ENCODE measurements at regions not wholly inside any gene's neighbourhood (a gene's known extent, or its start where the extent isn't known, plus 50 kb on each side); places are given as distances from the start of the nearest gene placed in this dataset.
A peak's percentile ranks its signal among the peaks of the same experiment; 100 is the strongest.

DNA sequence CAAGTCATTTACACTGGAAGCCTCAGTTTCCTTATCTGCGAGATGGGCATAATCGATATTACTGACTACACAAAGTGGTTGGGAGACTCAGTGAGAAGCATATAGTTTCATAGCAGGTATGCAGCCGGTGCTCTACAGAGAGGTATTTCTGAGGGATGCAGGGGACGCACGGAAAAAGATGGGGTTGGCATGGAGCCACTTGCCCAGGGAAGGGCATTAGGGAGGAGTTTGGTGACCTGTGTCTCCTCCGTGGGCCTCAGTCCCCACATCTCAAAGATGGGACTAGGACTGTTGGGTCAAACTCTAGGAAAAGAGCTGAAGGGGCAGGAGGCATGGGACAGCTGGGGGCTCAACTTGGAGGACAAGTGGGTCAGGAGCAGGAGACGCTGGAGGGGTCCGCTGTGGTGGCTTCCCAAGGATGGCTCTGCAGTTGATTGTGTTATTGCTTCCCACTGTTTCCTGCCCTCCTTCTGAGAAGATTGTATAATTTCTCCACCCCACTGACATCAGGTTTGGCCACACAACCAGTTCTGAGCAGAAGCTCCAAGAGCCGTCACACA is 158.6 kb upstream of the ALDH1B1 start:
- TF ChIP-seq, protein P1, sequence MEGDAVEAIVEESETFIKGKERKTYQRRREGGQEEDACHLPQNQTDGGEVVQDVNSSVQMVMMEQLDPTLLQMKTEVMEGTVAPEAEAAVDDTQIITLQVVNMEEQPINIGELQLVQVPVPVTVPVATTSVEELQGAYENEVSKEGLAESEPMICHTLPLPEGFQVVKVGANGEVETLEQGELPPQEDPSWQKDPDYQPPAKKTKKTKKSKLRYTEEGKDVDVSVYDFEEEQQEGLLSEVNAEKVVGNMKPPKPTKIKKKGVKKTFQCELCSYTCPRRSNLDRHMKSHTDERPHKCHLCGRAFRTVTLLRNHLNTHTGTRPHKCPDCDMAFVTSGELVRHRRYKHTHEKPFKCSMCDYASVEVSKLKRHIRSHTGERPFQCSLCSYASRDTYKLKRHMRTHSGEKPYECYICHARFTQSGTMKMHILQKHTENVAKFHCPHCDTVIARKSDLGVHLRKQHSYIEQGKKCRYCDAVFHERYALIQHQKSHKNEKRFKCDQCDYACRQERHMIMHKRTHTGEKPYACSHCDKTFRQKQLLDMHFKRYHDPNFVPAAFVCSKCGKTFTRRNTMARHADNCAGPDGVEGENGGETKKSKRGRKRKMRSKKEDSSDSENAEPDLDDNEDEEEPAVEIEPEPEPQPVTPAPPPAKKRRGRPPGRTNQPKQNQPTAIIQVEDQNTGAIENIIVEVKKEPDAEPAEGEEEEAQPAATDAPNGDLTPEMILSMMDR (conservative IDR thresholded peaks at IDR 0.05), result no peak
- no peak overlapping the region for H3K27ac ChIP-seq

GRCh38 chr9:38233343-38233742 is 159.2 kb upstream of the ALDH1B1 start:
- TF ChIP-seq, protein P1 (conservative IDR thresholded peaks at IDR 0.05), result no peak

GRCh38 chr9:38232895-38233294 is 159.6 kb upstream of the ALDH1B1 start:
- no peak overlapping the region for H3K27ac ChIP-seq
- TF ChIP-seq, protein P1 (conservative IDR thresholded peaks at IDR 0.05), result no peak

More at GRCh38 chr9:38233343-38233742, 159.2 kb upstream of the ALDH1B1 start:
- H3K27ac ChIP-seq, result no peak overlapping the region

DNA sequence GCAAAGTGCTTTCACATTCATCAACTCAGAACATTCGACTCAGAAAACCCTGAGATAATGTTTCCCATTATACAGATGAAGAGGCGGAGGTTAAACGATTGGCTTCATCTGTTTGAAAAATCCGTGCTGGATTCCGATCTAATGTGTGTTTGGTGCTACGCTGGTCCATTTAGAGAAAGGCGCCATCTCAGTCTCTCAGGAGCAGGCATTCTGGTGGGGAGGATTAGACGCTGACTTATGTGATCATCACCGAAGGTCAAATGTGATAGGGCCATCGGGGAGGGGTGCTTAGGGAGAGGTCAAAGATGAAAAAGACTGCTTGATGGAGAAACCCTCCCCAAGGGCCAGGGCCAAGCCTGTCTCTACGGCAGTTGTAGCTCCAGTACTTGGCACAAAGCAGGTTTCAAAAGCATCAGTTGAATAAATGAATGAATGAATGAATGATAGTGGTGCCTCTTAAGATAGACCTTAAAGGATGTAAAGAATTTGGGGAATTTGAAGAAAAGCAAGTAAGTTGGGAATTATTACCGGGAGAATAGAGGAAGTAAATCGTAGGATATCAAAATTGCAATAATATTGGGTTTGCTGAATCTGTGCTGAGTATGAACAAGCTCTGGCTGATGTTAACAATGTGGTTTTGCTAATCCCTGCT is 160.6 kb upstream of the SHB start:
- TF ChIP-seq, protein P1 (conservative IDR thresholded peaks at IDR 0.05), result no peak
- H3K27ac ChIP-seq, result no peak overlapping the region

DNA sequence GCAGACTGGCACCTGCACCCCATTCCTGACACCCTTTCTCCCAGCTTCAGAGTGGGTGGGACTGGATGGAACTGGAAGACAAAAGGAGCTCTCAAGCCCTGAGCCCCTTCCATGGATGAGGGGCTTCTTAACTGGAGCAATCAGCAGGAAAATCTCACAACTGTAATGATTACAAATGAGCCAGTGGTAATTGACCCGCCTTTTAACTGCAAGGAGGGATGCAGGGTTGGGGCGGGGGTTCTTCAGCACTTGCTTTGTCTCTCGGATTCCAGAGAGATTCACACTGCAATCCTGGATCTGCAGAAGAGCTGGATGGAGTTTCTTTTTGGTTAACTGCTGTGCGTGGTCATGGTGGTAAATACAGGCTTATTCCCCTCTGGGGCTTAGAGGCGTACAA is 160.1 kb upstream of the SHB start:
- no peak overlapping the region for H3K27ac ChIP-seq
- TF ChIP-seq, protein P1 (conservative IDR thresholded peaks at IDR 0.05), result no peak

DNA sequence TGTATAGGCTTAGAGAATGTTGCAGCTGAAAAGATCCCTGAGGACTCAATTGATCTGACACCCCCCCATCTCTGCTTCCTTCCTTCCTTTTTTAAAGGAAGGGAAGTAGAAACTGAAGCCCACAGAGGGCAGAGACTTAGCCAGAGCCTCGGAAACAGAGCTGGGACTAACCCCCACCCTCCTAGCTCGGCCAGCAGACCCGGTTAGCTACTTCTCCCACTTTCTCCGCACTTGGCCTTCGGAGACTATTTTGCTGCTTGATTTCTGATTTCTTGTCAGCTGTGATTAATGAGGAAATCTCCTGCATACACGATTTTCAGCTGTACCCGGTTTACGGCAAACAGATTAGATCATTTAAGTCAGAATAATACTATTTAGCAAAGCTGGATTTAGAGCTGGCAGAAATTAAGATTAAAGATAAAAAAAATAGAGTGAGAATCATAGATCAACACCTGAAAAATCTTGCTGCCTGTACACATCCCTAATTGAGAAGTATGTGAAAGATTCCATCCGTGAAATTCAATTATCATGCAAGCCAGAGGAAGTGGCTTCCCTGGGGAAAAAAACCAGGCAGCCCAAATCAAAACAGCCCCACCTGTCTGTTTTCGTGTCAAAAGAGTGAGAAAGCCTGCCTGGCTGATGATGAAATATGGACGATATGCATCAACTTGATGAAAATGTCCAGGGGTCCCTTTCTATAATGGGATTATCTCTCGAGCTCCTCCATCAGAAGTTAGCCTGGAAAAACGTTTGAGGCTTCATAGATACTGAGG is 159.5 kb upstream of the SHB start:
- TF ChIP-seq, protein P1 (conservative IDR thresholded peaks at IDR 0.05), result no peak
- no peak overlapping the region; the same call in 1 of the 2 replicates for H3K27ac ChIP-seq

DNA sequence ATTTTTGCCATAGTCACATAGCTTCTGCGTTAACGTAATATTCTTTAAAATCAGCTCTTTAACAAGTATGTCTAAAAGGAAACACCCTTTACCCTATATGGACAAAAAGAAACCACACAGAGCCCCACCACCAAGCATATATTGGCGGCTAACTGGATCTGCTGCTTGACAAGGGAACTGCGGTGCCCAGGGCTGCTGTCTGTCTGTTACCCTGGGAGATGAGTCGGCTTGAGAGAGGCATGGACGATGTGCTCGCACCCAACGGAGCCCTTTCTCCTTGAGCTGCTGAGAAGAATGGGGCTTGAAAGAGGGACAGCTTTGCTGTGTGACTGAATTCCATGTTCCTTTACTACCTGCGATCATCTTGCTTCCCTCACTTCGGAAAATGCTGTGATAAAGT is 158.6 kb upstream of the SHB start:
- peak overlapping the region; percentile 48 for H3K27ac ChIP-seq
- TF ChIP-seq, protein P1 (conservative IDR thresholded peaks at IDR 0.05), result no peak
